Glomerular visceral epithelial cell (primary cell): ENCODE measurements at regions not wholly inside any gene's neighbourhood (a gene's known extent, or its start where the extent isn't known, plus 50 kb on each side); places are given as distances from the start of the nearest gene placed in this dataset.
A peak's percentile ranks its signal among the peaks of the same experiment; 100 is the strongest.
"Not testable (repeated sequence)": the region's sequence is repeated elsewhere in the genome, so short reads cannot be mapped to it uniquely, and the experiment has no call there.

ENCODE experiments used
- DNase-seq: peaks from one replicate; pipeline ENCODE4 v3.0.0-alpha.2; 2016; ENCODE audit errors: extremely low spot score

DNA sequence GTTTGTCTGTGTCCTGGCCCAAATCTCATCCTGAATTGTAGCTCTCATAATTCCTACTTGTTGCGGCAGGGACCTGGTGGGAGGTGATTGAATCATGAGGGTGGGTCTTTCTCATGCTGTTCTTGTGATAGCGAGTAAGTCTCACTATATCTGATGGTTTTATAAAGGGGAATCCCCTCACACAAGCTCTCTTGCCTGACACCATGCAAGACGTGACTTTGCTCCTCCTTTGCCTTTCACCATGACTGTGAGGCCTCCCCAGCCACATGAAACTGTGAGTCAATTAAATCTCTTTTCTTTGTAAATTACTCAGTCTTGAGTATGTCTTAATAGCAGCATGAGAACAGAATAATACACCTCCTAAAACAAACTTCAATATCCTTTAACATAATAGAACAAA is 1065.6 kb downstream of the PLA2G4A start:
- DNase-seq = no peak

DNA sequence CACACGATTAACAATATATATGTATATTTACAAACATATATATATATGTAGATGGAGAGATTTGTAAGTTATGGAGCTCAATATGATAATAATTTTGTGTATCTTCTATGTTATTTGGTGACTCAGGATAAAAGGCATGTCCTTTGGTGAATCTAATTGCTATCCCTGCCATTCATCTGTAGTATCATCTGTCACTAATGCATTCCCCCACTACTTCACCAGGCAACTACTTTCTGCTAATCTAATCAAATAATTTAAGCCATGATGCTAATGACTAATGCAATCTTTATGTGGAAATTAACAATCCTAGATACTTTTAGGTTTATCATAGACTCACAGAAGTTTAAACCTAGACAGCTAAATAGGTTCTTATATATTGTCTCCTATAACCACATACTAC is 1074.5 kb downstream of the PLA2G4A start:
- no peak for DNase-seq

- no peak for DNase-seq
These were observed 1080.6 kb downstream of the PLA2G4A start for GRCh38 chr1:187909382-187909781.

GRCh38 chr1:187911820-187912219 is 1083.1 kb downstream of the PLA2G4A start:
- DNase-seq = no peak

- no peak for DNase-seq
These were observed 1092.2 kb downstream of the PLA2G4A start for GRCh38 chr1:187920976-187921375.

DNA sequence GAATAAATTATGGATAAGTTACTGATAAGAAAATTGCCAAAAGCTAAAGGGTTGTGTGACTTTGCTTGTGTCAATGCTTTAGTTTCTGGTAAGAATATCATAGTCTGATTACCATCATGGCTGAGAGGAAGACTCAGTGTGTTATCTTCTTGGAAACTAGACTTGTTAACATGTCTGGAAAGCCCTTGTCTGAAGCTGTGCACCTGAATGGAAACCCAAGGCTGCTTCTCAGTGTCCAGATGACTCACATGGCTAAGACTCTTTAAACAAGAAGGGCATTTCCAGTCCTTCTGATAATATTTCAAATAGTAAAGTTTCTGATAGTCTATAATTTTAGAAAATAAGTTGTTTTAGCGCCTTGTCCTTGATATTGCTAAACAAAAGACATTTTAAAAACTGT is 1092.7 kb downstream of the PLA2G4A start:
- DNase-seq = no peak

DNA sequence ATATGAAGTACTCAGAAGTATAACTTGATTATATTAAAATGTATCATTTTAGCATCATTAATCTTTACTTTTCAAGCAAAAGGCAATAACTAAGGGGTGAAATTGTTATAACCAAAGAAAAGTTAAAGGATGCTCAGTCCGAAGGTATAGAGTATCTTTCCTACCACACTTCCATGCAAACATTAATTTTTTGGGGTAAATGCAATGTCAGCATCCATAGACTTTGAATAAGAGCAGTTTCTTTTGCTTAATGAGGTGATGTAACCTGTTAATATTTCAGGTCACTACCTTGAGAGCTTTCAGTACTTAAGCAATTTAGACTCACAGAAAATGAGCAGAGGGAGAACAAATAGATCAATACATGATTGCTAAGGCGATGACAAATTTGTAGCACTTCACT is 1093.5 kb downstream of the PLA2G4A start:
- DNase-seq = no peak

GRCh38 chr1:187924252-187924651 is 1095.5 kb downstream of the PLA2G4A start:
- DNase-seq = no peak

- DNase-seq = peak; percentile 17
These were observed 1099.5 kb downstream of the PLA2G4A start for GRCh38 chr1:187928288-187928687.

DNA sequence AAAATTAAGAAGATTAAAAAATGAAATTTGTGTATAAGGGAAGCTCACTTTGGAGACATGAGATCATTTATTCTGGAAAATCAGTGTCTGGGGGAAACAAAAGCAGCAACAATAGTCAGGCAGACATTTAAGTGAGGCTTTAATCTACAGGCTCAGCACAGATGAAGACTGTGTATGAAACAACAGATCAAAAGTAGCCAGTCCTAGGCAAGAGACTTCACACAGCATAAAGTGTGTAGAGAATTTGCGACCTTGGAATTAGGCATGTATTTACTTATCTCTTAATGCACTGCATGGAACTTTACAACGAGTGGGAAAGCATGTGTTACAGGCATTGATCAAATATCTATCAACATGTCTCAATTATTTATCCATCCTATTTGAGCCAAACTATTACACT is 1099.9 kb downstream of the PLA2G4A start:
- no peak for DNase-seq

DNA sequence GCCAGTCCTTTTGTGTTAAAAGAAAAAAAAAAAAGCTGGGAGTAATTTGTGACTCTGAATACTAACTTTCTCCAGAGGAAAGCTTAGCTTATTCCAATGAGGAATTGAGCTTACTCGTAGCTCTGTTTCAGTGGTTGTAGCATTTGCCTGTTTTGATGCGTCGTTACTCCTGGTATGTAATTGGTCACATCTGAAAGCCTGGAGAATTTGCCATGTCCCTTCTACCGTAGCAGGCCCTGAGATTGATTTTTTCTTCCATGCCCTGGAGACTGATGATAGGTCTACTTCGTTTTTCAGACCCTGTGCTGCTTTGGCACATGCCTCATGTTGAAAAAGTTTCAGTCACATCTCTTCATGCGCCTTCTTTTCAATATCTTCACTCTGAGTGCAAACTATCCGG is 1103.0 kb downstream of the PLA2G4A start:
- DNase-seq = no peak

DNA sequence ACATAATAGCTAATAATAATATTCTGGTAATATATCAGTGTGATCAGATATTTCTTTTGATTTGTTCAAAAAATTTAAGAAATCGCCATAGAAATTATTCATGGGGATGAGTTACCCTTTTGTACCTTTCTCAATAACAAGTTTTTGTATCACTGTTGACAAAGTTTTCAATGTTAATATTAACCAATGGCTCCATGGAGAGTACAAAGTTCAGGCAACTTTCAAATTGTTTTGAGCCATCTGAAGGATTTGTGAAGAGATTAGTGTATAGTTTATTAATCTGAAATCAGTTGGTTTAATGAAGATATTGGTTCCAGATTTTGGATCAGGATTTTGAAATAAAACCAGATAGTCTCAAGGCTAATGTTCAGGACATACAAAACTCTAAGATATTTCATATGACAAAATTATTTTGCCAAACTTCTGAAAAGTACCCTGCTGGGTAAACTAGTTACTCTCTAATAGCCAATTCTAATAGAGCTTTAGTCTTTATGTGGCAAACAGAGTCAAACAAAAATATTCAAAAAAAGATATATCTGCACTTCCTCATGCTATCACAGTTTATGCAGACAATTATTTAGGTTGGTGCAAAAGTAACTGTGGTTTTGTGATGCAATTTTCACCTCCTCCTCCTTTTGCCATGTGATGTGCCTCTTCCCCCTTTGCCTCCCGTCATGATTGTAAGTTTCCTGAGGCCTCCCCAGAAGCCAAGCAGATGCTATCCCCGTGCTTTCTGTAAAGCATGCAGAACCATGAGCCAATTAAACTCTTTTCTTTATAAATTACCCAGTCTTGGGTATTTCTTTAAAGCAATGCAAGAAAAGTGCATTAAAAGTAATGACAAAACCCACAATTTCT is 1105.0 kb downstream of the PLA2G4A start:
- no peak for DNase-seq

DNA sequence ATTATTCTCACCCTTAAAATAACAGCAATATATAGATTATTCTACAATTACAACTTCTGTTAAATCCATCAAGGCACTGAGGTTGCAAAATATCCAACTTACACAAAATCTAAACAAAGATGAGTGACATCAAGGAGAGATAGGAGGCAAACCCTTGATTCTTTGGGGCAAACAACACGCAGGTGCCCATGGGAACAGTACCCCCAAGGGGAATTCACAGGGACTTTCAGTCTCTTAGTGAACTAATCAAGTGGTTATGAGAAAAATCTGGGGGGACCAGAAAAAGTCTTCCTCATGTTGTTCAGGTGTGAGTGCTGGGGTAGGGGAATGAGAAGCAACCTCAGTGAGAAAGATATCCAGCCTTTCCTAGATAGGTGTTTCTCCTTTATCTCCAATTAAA is 1107.9 kb downstream of the PLA2G4A start:
- DNase-seq = no peak

DNA sequence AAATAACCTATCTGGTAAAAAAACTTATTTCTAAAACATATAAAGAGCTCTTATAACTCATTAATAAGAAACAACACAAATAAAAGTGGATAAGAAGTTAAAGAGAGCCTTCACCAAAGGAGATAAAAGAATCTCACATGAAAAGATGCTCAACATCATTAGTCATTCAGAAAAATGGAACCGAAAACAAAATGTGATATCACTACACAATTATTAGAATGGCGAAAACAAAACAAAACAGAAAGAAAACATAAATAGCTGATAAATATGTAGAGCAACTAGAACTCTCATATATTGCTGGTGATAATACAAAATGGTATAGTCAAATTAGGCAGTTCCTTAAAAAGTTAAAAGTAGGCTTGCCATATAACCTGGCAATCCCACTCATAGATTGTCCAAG is 1109.3 kb downstream of the PLA2G4A start:
- DNase-seq = no peak

DNA sequence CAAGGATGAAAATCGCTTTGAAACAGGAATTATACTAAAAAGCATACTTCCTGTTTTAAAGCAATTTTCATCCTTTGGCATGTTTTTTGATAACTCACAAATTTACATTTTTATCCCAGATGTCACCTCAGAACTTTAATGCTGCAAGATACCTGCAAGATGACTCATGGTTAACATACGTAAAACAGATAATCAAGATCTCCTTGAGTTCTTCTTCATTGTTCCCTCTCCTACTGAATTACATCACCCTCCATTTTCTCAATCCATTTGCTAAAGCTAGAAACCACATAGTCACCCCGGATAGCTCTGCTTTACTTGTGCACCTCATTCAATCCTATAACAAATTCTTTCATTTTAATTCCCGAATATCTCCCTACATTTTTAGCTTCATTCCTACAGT is 1114.2 kb downstream of the PLA2G4A start:
- DNase-seq = no peak

DNA sequence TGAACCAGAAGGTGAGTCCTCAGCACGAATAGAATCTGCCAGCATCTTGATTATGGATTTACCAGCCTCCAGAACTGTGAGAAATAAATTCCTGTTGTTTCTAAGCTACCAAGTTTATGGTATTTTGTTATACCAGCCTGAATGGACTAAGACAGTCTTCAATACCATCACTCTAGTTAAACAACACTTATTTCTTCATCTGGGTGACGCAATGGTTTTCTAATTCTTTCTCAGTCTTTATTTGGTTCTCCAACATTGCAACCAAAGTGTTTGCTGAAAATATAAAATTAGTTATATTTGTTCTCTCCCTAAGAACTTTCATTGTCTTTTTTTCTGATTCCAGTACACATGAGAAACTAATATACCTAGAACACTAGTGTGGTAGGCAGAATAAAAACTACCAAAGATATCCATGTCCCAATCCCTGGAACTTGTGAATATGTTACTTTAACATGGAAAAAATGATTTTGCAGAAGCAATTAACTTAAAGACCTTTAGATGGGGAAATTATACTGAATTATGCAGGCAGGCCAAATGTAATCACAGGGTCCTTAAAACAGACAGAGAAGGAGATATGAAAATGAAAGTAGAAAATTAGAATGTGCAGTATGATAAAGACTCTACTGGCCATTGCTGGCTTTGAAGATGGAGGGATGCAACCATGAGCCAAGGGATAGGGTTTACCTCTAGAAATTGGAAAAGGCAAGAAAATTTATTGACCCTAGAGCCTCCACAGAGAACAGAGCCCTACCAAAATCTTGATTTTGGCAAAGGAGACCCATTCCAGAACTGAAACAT is 1115.1 kb downstream of the PLA2G4A start:
- DNase-seq = no peak

GRCh38 chr1:187946661-187947060 is 1117.9 kb downstream of the PLA2G4A start:
- DNase-seq = not testable (repeated sequence)

GRCh38 chr1:187947359-187947758 is 1118.6 kb downstream of the PLA2G4A start:
- no peak for DNase-seq

DNA sequence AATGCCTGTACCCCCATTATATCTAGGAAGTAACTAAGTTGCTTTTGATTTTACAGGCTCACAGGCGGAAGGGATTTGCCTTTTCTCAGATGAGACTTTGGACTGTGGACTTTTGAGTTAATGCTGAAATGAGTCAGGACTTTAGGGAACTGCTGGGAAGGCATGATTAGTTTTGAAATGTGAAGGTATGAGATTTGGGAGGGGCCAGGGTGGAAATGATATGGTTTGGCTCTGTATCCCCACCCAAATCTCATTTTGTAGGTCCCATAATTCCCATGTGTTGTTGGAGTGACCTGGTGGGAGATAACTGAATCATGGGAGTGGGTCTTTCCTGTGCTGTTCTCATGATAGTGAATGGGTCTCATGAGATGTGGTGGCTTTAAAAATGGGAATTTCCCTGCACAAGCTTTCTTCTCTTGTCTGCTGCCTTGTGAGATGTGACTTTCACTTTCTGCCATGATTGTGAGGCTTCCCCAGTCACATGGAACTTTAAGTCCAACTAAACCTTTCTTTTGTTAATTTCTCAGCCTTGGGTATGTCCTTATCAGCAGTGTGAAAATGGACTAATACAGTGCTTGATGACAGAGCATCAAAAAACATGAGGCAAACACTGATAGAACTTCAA is 1119.5 kb downstream of the PLA2G4A start:
- no peak for DNase-seq

GRCh38 chr1:187949567-187949966 is 1120.8 kb downstream of the PLA2G4A start:
- DNase-seq = no peak

- DNase-seq = no peak
These were observed 1123.1 kb downstream of the PLA2G4A start for GRCh38 chr1:187951817-187952216.

DNA sequence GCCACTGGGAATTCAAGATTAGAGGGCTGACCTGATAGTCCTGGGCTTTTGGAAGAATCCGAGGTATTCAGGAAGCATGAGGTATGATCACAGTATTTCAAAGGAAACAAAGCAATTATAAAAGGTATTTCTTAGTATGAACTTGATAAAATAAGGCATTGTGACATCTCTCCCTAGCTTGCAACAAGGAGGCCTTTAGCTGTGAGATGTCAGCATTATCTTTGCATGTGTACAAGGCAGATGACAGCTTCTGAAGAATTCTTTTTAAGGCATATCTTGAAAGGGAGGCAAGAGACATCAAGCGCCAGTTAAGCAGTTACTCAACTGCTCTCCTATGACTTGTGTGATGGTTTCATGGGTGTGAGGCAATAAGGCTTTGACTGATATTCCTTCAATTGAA is 1123.7 kb downstream of the PLA2G4A start:
- no peak for DNase-seq

GRCh38 chr1:187956975-187957374 is 1128.2 kb downstream of the PLA2G4A start:
- DNase-seq = no peak
